Spinal cord (tissue), 9 donors: ENCODE measurements at regions not wholly inside any gene's neighbourhood (a gene's known extent, or its start where the extent isn't known, plus 50 kb on each side); places are given as distances from the start of the nearest gene placed in this dataset.
A peak's percentile ranks its signal among the peaks of the same experiment; 100 is the strongest.

Experiments
- DNase-seq, 6 donors: peaks; one replicate each; pipeline versions ENCODE4 v3.0.0 to v3.0.0-alpha.2; 2013 to 2015; ENCODE audit warnings: low spot score in 6 of 6, low read depth in 4 of 6
- H3K27ac ChIP-seq: one replicate; pipeline ENCODE4 v1.5.1; 2013; ENCODE audit warnings: low read depth, low read length, control low read depth
- H3K27me3 ChIP-seq: one replicate; pipeline ENCODE4 v1.6.1; 2013; ENCODE audit warnings: low read length; ENCODE audit not compliant: control insufficient read depth, insufficient read depth
- H3K36me3 ChIP-seq: one replicate; pipeline ENCODE4 v1.6.1; 2013; ENCODE audit warnings: low read length; ENCODE audit not compliant: control insufficient read depth, insufficient read depth
- H3K4me1 ChIP-seq: one replicate; pipeline ENCODE4 v1.6.1; 2013; ENCODE audit warnings: low read length; ENCODE audit not compliant: control insufficient read depth, insufficient read depth
- H3K4me3 ChIP-seq: one replicate; pipeline ENCODE4 v1.5.1; 2013; ENCODE audit warnings: low read depth, low read length, control low read depth
- H3K9me3 ChIP-seq: one replicate; pipeline ENCODE4 v1.6.1; 2013; ENCODE audit warnings: low read length; ENCODE audit not compliant: control insufficient read depth, insufficient read depth
- WGBS: methylation state at CpG from one replicate; pipeline ENCODE4 v1.1.5; 2013; ENCODE audit warnings: missing lambda C conversion rate; ENCODE audit not compliant: insufficient coverage; 5-methylcytosine and 5-hydroxymethylcytosine counted together
- donor health status: healthy.

DNA sequence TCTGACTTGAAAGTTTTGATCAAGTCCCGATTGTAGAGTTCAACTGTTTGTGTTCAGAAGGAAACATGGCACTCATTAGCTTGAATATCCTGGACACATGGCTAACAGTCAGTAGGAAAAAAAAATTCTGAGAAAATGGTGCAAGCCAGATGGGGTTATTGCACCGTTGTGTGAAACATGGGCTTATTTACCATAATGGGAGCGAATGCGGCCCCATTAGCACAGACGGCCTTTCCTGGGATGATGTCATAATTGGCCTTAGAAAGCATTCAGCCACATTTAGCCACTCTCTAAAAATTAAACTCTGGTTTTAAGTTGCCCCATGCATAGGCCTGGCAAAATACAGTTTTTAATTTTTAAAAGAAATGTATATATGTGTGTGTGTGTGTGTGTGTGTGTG lies 112.1 kb downstream of the IRX2 start:
- peaks cover 5% of the 10 kb centered on the region for H3K27me3 ChIP-seq
- no peak overlapping the region for H3K4me3 ChIP-seq
- H3K9me3 ChIP-seq: no peaks in the 10 kb centered on the region
- H3K27ac ChIP-seq: no peak overlapping the region
- no peaks in the 10 kb centered on the region for H3K36me3 ChIP-seq
- peaks cover 19% of the 10 kb centered on the region for H3K4me1 ChIP-seq
- 86% methylated on average over 1 of the region's 5 CpGs for WGBS
- DNase-seq: peak in 2 of 6 donors; percentile 64 to 89

DNA sequence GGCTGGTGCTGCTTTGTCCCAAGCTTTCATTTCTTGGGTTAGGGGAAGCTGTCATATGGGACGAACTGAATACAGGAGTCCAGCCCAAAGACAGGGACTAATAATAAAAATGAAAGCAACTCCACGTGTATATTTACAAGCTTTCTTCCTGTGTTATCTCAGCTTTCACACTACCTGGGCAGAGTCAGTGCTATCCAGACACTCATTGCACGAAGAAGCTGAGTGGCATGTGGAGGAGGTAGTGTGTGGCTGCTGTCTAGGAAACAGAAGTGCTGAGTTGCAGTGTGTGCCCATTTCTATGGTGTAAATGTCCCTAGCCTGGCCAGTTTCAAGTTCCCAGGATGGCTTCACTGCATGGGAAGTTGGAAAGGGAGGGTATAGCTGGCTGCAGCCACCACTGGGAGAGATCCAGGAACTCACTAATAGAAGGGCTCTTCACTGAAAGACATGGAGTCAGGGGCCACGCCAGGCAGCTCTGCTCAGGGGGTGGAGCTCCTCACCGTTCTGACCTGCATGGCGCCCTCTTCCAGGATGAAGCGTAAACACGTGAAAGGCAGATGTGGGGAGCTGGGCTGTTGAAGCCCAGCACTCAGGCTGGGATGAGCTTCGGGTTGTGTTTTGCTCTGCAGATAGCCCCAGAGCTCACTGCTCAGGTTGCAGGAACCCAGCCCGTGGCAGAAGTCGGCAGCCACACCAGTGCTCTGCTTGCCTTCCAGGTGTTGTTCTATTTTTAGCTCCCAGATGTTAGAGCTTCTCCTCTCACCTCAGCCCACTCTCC lies 116.9 kb downstream of the IRX2 start:
- no peak for DNase-seq
- peaks cover 6% of the 10 kb centered on the region for H3K27me3 ChIP-seq
- WGBS: 76% methylated on average over 9 of the region's 11 CpGs
- no peaks in the 10 kb centered on the region for H3K9me3 ChIP-seq
- H3K27ac ChIP-seq: no peak overlapping the region
- H3K4me3 ChIP-seq: no peak overlapping the region
- peaks cover 4% of the 10 kb centered on the region for H3K4me1 ChIP-seq
- H3K36me3 ChIP-seq: no peaks in the 10 kb centered on the region

DNA sequence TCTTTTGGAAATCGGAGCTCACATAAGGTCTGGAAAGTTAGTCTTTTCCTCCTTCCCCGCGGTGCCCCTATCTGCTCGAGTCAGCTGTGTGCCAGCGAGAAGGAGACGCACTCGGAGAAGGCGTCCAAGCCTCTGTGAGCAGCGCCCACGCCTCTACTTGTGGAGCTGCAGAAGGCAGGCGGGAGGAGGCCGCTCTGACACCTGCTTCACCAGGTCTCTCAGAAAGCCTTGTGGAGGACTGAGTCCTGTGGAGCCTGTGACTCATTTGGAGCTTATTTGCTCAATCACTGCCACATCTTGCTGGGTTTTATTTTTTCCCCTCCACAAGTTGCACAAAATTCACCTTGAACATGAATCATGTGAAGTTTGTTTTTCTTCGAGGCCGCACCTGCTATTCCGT lies 117.5 kb downstream of the IRX2 start:
- 88% methylated on average over 12 of the region's 15 CpGs for WGBS
- no peaks in the 10 kb centered on the region for H3K9me3 ChIP-seq
- no peak overlapping the region for H3K4me3 ChIP-seq
- H3K4me1 ChIP-seq: peaks cover 4% of the 10 kb centered on the region
- no peak overlapping the region for H3K27ac ChIP-seq
- H3K36me3 ChIP-seq: no peaks in the 10 kb centered on the region
- peaks cover 6% of the 10 kb centered on the region for H3K27me3 ChIP-seq
- no peak for DNase-seq

DNA sequence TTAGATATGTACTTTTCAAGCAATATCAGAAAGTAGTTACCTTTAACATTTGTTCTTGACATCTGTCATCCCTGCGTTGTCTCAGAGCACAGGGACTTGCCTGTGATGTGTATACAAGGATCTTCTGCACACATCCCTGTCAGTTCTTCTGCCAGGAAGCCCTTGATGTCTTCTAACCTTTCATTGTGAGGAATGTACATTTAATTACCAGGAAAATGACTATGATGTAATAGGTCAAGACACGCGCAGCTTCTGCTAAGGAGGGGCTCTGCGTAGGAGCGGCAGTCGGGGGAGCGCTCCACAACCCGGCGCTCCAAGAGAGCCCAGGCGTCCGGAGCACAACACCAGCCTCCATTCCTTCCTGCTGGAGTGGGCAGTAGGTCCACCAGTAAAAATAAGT lies 119.7 kb downstream of the IRX2 start:
- H3K4me3 ChIP-seq: no peak overlapping the region
- H3K27me3 ChIP-seq: peaks cover 6% of the 10 kb centered on the region
- no peaks in the 10 kb centered on the region for H3K36me3 ChIP-seq
- no peak overlapping the region for H3K27ac ChIP-seq
- H3K9me3 ChIP-seq: no peaks in the 10 kb centered on the region
- no peaks in the 10 kb centered on the region for H3K4me1 ChIP-seq
- 100% methylated on average over 2 of the region's 11 CpGs for WGBS
- no peak for DNase-seq

- Histone ChIP-seq H3K9me3 (no peaks in the 10 kb centered on the region), H3K36me3 (no peaks in the 10 kb centered on the region), H3K4me3 (no peak overlapping the region), H3K27ac (no peak overlapping the region), H3K4me1 (no peaks in the 10 kb centered on the region), H3K27me3 (peaks cover 4% of the 10 kb centered on the region)
- DNase-seq: no peak
- WGBS: 76% methylated on average over 5 of the region's 7 CpGs
Measured at GRCh38 chr5:2629045-2629444, 122.4 kb downstream of the IRX2 start.

GRCh38 chr5:2627867-2628266 lies 123.6 kb downstream of the IRX2 start:
- no peaks in the 10 kb centered on the region for H3K4me1 ChIP-seq
- WGBS: 90% methylated on average over 10 of the region's 13 CpGs
- no peak for DNase-seq
- peaks cover 4% of the 10 kb centered on the region for H3K27me3 ChIP-seq
- no peak overlapping the region for H3K27ac ChIP-seq
- no peaks in the 10 kb centered on the region for H3K36me3 ChIP-seq
- no peaks in the 10 kb centered on the region for H3K9me3 ChIP-seq
- no peak overlapping the region for H3K4me3 ChIP-seq

GRCh38 chr5:2626572-2626971 lies 124.9 kb downstream of the IRX2 start:
- no peak overlapping the region for H3K4me3 ChIP-seq

DNA sequence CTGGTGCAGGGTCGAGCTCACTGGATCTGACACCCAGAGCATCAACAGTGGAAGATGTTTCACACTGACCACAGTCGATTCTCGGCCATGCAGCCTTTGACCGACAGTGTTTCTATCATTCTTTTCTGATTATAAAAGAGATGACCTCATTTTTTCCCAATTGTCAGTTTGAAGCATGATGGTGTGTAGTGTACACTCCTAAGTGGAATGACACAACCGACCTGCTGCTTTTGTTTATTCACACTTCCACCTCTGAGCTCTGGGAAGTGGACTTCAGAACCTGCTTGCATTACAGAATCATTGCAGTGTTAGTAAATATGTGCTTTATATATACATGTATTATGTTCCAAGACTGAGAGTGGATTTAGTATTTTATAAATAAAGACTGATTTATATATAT lies 128.6 kb downstream of the IRX2 start:
- Histone ChIP-seq H3K4me3 (no peak overlapping the region), H3K27me3 (no peaks in the 10 kb centered on the region), H3K4me1 (peaks cover 9% of the 10 kb centered on the region), H3K27ac (no peak overlapping the region), H3K36me3 (no peaks in the 10 kb centered on the region), H3K9me3 (no peaks in the 10 kb centered on the region)
- DNase-seq: no peak
- WGBS: 80% methylated on average over 1 of the region's 5 CpGs

More at GRCh38 chr5:2626572-2626971, 124.9 kb downstream of the IRX2 start:
- Histone ChIP-seq H3K9me3 (no peaks in the 10 kb centered on the region), H3K27ac (no peak overlapping the region), H3K27me3 (no peaks in the 10 kb centered on the region), H3K36me3 (no peaks in the 10 kb centered on the region), H3K4me1 (no peaks in the 10 kb centered on the region)
- WGBS: no CpG with 5 or more reads among the region's 2 CpGs
- no peak for DNase-seq

GRCh38 chr5:2621631-2622030 lies 129.8 kb downstream of the IRX2 start:
- Histone ChIP-seq H3K9me3 (no peaks in the 10 kb centered on the region), H3K27me3 (peaks cover 2% of the 10 kb centered on the region), H3K27ac (no peak overlapping the region), H3K36me3 (no peaks in the 10 kb centered on the region), H3K4me1 (peaks cover 9% of the 10 kb centered on the region), H3K4me3 (no peak overlapping the region)
- no peak for DNase-seq
- 83% methylated on average over 7 of the region's 8 CpGs for WGBS

- WGBS: 60% methylated on average over 6 of the region's 6 CpGs
- no peaks in the 10 kb centered on the region for H3K9me3 ChIP-seq
- H3K27me3 ChIP-seq: peaks cover 2% of the 10 kb centered on the region
- no peak overlapping the region for H3K27ac ChIP-seq
- H3K36me3 ChIP-seq: no peaks in the 10 kb centered on the region
- DNase-seq: peak in 1 of 6 donors; percentile 22
- no peak overlapping the region for H3K4me3 ChIP-seq
- H3K4me1 ChIP-seq: peaks cover 9% of the 10 kb centered on the region
Measured at GRCh38 chr5:2619216-2619615, 132.3 kb downstream of the IRX2 start.
